Epithelial cell of proximal tubule (primary cell): ENCODE measurements at regions not wholly inside any gene's neighbourhood (a gene's known extent, or its start where the extent isn't known, plus 50 kb on each side); places are given as distances from the start of the nearest gene placed in this dataset.

ENCODE experiments used
- DNase-seq: peaks from one replicate; pipeline ENCODE4 v3.0.0-alpha.2; 2011; ENCODE audit warnings: low read depth
- H3K4me3 ChIP-seq: 2 replicates; pipeline ENCODE4 v1.5.1; 2011; ENCODE audit warnings: low read depth, mild to moderate bottlenecking, low read length
- TF ChIP-seq, protein P1 (sequence below): conservative IDR thresholded peaks from 2 replicates; pipeline ENCODE4 v1.5.1; 2012; ENCODE audit warnings: low read depth, mild to moderate bottlenecking, low read length

DNA sequence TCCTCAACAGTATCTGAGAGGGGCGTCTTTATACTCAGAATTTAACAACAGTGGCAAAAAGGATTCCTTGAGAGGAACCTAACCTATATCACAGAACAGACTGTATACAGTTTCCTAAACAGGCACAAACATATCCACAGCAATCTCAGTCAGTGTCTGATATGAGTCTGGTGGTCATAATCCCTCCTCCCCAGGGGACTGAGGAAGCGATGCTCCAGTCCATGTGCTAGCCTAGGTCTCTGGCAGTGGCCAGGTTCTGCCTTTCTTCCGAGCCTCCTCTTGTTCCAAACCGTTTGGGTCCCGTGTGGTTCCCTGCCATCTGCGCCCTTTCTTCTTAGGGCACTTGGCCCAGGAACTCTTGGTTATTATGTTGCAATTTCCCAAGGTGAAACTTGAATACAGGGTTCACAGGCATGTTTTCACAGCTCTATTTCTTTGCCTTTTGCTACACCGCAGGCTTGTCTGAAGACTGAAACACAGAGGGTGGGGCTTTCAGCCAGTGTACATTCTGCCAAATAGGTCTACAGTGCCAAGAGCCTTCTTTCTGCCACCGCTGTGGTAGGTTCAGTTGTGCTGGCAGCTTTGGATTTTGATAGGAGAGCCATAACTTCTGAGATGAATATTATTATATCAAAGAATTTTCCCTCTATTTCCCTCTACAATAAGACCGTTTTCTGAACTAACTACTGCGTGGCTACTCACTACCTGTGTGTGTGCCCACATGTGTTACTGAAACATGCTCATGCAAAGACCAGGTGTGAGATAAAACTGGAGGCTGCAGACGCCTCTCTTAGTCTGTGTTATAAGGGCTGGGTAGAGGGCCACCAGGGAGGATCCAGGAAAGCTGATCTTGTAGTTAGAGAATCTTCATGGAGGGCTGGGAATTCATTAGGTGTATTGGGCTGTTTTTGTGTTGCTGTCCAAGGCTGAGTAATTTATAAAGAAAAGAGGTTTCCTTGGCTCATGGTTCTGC, 75.0 kb upstream of the HAAO start:
- TF ChIP-seq, protein P1, sequence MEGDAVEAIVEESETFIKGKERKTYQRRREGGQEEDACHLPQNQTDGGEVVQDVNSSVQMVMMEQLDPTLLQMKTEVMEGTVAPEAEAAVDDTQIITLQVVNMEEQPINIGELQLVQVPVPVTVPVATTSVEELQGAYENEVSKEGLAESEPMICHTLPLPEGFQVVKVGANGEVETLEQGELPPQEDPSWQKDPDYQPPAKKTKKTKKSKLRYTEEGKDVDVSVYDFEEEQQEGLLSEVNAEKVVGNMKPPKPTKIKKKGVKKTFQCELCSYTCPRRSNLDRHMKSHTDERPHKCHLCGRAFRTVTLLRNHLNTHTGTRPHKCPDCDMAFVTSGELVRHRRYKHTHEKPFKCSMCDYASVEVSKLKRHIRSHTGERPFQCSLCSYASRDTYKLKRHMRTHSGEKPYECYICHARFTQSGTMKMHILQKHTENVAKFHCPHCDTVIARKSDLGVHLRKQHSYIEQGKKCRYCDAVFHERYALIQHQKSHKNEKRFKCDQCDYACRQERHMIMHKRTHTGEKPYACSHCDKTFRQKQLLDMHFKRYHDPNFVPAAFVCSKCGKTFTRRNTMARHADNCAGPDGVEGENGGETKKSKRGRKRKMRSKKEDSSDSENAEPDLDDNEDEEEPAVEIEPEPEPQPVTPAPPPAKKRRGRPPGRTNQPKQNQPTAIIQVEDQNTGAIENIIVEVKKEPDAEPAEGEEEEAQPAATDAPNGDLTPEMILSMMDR, result no peak
- DNase-seq, result no peak

DNA sequence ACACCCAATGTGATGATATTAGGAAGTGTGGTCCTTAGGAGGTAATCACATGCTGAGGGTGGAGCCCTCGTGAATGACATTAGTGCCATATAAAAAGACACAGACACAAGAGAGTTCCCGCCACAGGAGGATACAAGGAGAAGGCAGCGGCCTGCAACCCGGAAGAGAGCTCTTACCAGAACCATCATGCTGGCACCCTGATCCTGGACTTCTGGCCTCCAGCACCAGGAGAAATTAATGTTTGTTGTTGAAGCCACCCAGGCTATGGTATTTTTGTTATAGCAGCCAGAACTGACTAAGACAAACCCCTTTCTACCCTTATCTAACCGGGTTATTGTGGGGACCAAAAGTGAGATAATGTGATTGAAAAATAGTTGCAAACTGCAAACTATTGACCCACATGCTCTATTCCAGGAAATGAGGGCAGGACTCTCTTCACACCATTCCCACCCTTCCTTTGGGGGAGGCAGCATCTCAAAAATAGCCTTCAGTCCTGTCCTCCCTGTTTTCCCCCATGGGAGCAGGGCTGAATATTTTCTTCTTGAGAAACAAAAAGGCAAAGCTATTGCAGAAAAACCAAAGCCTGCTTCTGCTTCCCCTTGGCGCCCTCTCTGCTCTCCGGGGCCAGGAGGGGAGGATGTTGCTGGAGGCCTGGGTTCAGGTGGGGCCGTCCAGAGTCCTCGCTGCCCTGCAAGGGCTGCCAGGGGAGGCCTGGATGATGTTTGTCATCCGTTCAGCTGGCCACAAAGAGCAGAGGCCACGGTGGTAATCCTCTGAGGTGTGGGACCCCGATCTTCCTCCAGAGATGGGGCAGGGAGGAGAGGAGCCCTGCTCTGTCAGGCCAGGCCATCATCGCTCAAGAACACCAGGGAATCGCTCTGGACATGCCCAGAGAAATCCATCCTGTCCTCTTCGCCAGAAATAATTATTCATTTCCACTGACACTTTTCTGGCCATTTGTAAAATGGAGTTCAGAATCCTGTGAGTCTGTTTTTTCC, 73.8 kb upstream of the HAAO start:
- no peak for DNase-seq
- TF ChIP-seq, protein P1, result no peak
- H3K4me3 ChIP-seq, result no peak overlapping the region

More for the DNA sequence above, 75.0 kb upstream of the HAAO start:
- no peak overlapping the region for H3K4me3 ChIP-seq

DNA sequence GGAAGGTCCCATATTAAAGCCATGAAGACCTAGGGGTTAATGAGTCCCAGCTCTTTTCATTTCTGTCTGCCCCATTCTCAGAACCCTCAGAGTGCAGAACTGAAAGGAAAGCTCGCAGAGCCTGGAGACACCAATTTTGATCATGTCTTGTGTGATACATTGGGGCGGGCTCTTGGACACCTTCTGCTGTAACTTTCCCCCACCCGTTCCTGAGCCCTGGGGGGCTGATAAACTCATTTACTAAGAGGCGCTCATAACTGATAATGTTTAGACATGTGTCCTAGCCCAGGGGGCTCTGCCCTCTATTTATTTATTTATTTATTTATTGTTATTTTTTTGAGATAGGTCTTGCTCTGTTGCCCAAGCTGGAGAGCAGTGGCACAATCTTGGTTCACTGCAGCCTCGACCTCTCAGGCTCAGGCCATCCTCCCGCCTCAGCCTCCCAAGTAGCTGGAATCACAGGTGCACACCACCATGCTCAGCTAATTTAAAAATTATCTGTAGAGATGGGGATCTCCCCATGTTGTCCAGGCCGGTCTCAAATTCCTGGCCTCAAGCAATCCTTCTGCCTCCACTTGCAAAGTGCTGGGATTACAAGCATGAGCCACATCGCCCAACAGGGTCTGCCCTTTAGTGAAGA, 72.4 kb upstream of the HAAO start:
- TF ChIP-seq, protein P1, result no peak
- DNase-seq, result no peak
- H3K4me3 ChIP-seq, result no peak overlapping the region

DNA sequence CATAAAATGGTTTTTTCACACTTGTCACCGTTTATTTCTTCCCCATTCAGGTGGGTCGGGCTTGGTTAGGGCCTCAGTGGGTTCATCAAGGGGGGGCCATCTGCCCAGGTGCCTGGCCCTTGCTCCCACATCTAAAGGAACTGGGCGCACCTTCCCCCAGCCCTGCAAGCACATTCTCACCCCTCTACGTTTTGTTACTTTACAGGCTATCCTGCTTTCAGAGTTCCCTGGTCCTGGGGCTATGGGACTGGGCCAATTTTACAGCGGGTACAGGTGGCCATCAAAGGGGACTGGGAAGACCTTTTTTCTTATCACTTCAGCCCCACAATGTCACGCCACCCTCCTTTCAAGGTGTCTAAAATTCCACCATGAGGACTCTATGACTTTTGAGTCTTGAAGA, 71.8 kb upstream of the HAAO start:
- no peak for DNase-seq
- TF ChIP-seq, protein P1, result no peak
- H3K4me3 ChIP-seq, result no peak overlapping the region

DNA sequence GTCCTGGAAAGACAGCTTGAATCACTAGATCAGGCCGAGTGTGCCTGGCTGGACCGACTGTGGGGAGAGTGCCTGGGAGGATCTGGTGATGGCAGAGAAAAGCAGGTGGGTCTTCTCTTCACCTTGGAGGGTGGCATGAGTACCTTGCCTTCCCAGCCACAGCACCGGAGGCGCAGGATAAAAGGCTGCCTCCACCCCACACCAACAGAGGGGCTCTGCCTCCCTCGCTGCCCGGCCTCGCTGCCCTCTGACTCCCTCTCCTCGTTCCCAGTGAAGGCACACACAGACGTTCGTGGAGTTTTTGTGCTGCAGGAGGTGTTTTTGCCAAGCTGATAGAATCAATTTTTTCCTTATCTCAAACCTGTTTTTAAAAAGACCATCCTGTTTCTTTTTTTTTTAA, 71.4 kb upstream of the HAAO start:
- H3K4me3 ChIP-seq, result no peak overlapping the region
- TF ChIP-seq, protein P1, result no peak
- DNase-seq, result no peak

DNA sequence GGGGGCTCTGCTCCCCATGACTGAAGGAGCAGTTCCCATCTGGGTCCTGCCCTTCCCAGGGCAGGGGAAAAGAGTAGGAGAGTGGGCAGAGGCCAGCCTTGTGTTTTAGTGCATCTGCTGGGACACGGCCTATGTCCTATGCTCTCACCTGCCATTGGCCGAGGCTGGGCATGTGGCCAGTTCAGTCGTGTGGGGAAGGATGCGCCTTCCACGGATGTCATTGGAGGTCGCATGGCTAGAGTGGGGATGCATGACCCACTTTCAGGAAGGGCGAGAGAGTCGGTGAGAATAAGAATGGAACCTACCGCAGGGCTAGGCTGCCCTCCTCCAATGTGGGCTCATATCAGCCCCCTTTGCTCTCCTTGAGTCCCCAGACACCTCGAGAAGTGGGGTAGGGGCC, 70.9 kb upstream of the HAAO start:
- H3K4me3 ChIP-seq, result no peak overlapping the region
- no peak for DNase-seq
- TF ChIP-seq, protein P1, result no peak
